ENCODE measurements at regions not wholly inside any gene's neighbourhood (a gene's known extent, or its start where the extent isn't known, plus 50 kb on each side); places are given as distances from the start of the nearest gene placed in this dataset.

GRCh38 chr20:21826976-21827375 lies 121.5 kb downstream of the PAX1 start:
- no peak for DNase-seq

GRCh38 chr20:21821358-21821757 lies 115.9 kb downstream of the PAX1 start:
- DNase-seq = no peak

DNA sequence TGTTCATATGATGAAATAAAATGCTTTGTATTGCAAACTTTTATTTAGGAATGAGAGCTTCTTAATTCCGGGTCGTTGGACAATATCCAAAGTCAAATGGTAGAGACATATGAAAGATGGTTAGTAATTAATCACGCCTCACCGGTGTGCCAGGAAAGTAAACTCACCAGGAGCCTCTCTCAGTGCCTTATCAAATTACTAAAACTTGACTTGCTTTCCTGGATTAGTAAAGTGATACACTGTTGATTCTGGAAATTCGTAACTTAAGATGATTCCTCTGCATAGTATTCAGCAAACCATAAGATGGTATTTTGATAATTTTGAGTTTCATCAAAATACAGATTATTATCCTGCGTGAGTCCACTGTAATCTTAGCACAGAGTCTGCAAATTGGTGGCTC lies 115.2 kb downstream of the PAX1 start:
- DNase-seq = no peak

GRCh38 chr20:21820045-21820444 lies 114.6 kb downstream of the PAX1 start:
- DNase-seq = no peak

GRCh38 chr20:21812379-21812778 lies 106.9 kb downstream of the PAX1 start:
- no peak for DNase-seq

DNA sequence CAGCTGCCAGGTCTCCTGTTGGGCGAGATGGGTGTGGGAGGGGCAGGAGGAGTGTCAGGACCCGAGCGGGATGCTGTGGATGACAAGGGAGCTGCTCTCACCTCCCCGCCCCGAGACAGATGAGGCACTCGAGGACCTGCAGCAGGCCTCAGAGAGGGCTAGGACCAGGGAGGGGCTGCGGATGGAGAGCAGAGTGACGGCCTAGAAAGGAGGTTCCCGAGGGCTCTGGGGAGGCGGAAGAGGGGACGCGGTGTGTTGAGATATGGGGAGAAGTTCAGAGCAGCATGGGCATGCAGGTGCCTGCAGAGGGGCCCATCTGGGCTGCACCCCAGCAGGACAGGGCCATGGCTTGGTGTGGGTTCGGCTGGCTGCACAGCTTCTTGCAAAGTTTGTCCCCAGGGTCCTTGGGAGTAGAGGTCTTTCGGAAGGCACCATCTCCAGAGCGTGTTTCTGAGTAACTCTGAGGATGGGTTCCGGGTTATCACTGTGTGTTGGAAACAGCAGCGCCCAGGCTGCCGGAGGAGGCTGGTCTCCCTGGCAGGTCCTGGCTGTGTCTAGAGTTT lies 104.6 kb downstream of the PAX1 start:
- DNase-seq = no peak

GRCh38 chr20:21808863-21809664 lies 103.6 kb downstream of the PAX1 start:
- DNase-seq = no peak

- no peak for DNase-seq
These were observed 102.7 kb downstream of the PAX1 start for GRCh38 chr20:21808139-21808538.

GRCh38 chr20:21804802-21805201 lies 99.3 kb downstream of the PAX1 start:
- DNase-seq = no peak

GRCh38 chr20:21801193-21801592 lies 95.7 kb downstream of the PAX1 start:
- no peak for DNase-seq

DNA sequence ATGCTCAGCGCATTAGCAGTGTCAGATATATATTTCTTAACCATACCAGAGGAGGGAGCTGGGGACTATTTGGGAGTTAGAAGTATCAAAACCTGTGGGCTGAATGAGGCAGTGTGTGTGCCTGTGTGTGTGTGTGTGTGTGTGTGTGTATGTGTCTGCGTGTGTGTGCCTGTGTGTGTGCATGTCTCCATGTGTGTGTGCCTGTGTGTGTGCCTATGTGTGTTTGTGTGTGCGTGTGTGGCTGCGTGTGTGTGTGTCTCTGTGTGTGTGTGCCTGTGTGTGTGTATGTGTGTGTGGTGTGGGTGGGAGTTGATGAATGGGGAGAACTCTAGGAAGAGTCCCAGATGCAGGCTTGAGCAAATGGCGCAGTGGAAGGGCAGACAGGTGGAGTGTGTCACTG lies 92.9 kb downstream of the PAX1 start:
- DNase-seq = no peak

DNA sequence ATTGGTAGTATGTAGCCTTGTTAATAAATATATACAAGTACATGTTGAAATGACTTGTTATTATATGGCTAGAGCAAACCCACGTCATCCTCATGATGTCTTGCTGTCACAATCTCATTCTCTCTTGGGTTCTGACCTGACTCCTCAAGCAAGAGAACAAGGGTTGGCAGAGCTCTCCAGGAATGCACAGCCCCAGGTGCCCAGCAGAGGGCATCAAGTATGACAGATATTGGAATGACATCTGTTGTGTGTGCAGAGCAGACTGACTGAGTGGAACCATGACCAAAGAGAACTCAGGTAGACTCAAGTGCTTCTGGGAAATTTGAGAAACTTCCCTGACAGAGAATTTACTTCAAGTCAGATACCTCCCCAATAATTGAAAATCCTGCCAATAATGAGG lies 90.6 kb downstream of the PAX1 start:
- DNase-seq = no peak

DNA sequence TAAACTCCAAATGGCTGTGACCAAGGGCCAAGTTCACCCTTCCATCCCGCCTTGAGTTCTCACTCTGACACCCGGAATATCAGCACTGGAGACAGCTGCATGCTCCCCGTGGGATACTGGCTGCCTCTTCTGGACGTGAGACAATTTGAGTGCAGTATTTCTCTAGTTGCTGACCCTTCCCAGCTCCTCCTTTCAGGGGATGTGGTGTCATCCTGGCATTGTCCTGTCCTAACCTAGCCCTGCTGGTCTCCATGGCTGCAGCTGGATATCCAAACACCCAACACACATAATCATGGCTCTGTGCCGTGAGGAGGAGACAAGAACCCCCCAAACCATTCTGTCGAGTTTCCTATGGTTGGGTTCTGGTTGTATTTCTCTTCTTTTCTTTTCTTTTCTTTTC lies 82.6 kb downstream of the PAX1 start:
- no peak for DNase-seq

DNA sequence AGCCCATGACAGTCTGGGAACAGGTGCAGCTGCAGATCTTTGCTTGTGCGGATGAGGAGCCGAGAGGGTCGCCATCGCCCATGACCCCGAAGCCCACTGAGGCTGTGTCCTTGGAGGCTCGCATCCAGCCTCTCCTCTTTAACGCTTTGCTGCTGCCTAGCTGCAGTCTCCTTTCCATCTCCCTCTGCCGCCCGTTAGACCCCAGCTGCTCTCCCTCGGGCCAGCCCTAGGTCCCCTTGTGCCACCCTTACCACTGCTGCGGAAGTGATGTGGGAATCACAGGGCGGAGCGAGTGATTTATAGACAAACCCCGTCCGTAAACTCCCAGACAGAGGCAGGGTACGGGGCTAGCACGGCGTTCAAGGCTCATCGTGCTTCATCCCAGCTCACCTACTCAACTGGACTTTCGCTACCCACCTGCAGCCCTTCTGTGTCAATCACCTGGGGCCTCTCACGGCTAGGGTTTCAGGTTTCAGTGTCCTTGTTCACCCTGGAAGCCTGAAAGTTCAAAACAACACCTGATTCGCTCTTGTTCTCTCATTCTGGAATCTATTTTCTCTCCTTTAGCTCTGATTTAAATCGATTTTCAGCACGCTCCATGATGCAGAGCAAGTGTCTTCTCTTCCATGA lies 76.1 kb downstream of the PAX1 start:
- no peak for DNase-seq

DNA sequence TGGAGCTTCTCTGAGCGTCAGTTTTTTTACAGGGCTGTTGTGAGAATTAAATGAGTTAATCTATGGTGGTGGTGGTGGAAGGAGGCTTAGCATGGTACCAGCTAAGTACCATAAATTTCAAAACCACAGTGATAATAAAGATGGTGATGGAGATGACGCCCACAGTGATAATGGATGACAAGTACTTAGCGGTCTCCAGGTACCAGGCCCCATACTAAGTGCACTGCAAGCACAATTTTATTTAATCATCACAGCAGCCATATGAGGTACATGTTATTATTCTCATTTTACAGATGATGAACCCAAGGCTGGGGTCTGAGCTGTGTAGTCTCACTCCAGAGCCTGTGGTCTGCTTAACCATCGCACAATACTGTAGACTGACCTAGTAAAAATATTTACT lies 75.1 kb downstream of the PAX1 start:
- no peak for DNase-seq
